ENCODE measurements at regions not wholly inside any gene's neighbourhood (a gene's known extent, or its start where the extent isn't known, plus 50 kb on each side); places are given as distances from the start of the nearest gene placed in this dataset.

DNA sequence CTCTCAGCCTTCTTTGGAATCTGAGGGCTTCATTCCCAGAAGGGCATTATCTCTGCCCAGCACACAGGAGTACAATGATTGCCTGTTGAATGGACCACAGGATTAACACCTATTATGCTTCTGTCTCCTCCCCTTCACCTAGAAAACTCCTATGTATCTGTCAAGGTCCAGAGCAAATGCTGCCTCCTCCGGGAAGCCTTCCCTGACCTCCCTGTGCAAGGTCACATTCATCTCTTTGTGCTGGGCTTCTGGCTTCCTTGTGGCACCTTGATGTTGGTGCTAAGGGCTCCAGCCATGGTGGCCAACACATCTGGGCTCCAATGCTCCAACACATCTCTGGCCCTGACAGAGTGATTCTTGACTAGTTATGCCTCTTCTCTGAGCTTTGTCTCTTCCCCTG is 49.9 kb upstream of the ATP2B2 start:
- intact Hi-C loops (cut with DNase I): no loop called here
- DNase-seq: peak in 2 of 42 donors; percentile 5 to 10

DNA sequence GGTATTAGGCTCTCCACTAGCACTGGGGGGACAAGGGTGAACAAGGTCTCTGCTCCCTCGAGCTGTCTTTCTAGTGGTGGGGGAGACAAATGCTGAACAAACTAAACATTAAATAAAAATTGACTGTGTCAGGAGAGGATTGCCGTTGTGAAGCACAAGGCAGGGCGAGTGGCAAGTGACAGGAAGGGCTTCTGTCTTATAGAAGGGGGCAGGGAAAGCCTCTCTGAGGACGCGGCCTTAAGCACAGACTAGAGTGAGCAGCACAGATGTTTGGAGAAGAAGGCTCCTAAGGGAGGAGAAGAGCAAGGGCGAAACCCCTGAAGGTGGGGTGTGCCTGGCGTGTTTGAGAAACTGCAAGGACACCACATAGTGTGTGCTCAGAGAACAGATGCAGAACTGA is 50.9 kb upstream of the ATP2B2 start:
- peak in 5 of 42 donors; percentile 2 to 16 (median 5) for DNase-seq
- intact Hi-C loops (cut with DNase I): no loop called here

DNA sequence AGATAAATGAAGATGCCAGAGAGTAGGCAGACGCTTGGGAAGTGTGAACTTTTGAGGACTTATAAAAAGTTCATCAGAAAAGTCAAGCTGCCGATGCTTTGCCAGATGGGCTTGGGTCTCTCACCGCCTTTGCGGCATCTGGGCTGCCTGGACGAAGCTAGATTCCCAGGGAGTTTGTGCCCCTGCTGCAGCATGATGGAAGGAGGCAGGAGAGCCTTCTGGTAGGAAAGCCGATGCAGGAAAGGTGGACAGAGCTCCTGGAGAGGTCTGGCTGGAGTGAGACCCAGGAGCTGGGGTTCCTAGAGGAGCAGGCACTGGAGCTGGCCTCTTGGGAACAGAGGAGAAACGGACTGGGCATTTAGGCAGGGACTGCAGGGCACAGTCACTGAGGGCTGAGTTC is 51.9 kb upstream of the ATP2B2 start:
- intact Hi-C loops (cut with DNase I): no loop called here
- DNase-seq: peak in 5 of 42 donors; percentile 2 to 32 (median 5)

DNA sequence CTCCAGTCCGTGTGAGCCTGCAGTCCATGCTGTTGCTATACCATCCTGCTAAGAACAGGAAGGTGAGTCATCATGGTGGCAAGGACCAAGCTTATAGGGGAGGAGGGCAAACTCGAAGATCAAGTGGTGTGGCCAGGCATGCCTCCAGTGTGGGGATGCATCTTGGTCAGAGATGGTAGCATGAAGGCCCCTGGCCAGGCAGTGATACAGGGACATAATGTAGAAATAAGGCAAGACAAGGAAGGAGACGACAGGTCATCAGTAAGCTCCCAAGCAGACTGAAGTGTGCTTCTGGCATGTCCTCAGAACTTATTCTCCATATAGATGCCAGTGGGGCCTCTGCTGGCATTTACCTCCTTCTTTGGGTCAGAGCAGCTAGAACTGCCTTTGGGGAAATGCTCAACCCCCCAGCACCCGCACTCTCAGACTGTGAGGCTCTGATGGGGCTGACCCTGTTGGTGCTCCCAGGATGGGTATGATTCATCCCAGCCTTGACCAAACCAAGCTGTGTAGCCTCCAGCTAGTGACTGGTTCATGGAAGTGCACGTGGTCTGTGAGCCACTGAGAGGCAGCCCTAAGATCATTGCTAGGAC is 52.5 kb upstream of the ATP2B2 start:
- peak in 5 of 42 donors; percentile 1 to 25 (median 11) for DNase-seq
- intact Hi-C loops (cut with DNase I): no loop called here

DNA sequence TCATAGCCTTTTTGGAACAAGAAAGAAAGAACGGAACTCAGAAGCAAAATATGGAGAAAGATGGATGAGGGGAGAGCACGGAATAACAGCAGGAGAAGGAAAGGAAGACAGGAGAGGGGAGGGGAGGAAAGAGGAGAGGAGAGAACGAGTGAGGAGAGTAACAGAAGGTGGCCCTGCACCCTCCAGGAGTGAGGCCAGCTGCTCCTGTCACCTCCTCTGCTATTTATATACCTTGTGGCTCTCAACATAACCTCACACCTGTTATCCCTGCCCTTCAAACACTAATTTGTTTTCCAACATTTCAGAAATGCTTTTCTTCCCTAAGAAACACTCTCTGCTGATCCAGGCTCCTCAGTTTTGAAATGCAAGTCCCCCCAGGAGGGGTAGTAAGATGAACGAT is 53.4 kb upstream of the ATP2B2 start:
- intact Hi-C loops (cut with DNase I): no loop called here
- DNase-seq: peak in 1 of 42 donors; percentile 4

DNA sequence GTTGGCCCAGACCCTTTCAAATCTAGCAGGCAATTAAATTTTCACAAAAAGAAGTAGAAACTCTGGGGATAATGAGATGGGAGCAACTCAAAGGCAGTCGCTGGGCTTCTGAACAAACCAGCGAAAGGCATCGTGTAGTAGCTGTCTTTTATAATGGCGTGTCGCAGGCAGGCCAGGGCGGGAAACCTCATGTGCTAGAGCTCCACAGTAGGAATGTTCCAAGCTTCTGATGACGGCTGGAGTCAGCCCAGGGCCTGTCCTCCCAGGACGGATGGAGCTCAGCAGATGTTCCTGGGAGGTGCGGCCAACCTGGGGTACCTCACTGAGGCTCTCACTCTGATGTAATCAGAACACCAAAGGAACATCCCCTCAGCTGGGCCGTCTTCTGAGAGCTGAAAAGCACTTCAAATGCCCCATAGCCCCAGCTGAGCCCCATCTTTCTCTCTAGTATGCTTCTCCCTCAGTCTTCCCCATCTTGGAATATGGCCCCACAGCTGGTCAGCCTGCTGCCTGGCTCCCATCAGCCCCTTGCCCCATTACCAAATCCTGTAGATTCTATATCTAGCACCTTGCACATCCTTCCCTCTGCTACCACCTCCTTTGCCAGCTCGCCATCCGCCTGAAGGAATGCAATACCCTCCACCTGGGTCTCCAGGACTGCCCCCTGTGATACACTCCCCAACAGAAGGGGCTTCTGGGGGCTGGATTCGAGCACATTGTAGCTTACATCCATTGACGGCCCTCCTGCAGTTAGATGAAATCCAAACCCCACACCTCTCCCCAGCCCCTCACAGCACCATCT is 54.9 kb upstream of the ATP2B2 start:
- intact Hi-C loops (cut with DNase I): no loop called here
- DNase-seq: peak in 6 of 42 donors; percentile 4 to 36 (median 9)

DNA sequence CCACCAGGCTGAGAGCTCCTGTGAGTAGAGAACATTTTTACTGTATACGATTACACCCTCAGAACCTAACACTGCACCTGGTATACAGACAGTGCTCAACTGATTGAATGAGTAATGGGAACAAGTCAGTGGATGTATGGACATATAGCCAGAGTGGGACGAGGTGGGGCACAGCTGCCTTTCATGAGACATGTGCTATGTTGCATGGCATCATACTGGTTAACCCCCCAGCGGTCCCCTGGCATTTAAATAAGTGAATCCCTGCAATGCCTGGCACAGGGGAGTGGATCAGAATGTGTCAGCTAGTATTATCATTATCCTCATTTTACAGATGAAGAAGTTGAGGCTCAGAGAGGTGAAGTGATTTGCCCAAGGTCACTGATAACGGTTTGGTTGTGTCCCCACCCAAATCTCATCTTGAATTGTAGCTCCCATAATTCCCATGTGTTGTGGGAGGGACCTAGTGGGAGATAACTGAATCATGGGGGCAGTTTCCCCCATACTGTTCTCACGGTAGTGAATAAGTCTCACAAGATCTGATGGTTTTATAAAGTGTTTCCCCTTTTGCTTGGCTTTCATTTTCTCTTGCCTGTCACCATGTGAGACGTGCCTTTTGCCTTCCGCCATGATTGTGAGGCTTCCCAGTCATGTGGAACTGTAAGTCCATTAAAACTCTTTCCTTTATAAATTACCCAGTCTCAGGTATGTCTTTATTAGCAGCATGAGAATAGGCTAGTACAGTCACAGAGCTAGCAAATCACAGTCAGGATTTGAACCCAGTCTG is 56.0 kb upstream of the ATP2B2 start:
- intact Hi-C loops (cut with DNase I): no loop called here

DNA sequence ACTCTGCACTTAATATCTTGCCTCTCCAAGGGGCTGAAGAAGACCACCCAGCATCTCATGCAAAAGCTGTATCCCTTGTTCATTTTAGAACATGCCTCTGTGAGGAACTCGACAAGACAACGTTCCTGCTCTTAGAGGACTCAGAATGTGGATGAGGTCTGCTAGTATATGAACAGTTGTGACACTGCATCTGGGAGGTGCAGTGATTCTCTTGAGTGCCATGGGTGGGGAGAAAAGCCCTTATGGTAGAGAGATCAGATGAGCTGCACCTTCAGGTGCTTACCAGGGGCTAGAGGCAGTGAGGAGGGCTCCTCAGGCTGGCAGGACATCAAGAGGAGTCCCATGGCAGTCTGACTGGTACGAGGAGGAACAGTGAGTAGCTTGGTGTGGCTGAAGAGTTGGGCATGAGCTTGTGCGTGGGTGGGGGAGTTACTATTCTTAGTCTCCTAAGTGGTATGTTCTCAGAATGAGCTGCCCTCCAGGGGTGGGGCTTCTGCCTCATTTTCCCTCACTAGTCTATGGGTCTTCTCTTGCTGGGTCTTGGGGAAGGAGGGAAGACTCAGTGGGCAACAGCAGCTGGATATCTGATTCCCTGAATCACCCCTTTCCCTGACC is 56.7 kb upstream of the ATP2B2 start:
- DNase-seq: peak in 5 of 42 donors; percentile 1 to 9 (median 6)
- intact Hi-C loops (cut with DNase I): no loop called here

More for the DNA sequence above, 56.0 kb upstream of the ATP2B2 start:
- peak in 4 of 42 donors; percentile 2 to 27 (median 4) for DNase-seq

DNA sequence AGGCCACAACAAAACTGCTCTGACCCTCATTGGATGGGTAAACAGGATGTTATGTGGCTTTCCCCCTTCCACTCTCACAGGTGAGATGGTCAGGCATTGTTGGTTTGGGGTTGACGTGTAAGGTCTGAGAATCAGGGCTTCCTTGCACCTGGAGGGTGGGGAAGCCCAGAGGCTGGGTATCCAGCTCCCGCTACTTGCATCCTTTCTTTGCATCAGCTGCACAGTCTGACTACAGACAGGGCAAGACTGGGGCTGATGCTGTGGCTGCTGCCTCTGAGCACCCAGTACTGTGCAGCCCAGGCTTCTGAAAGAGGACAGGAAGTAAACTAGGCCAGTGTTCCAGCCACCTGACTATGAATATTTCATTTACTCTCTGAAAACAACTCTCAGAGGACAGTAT is 58.0 kb upstream of the ATP2B2 start:
- intact Hi-C loops (cut with DNase I): no loop called here
- DNase-seq: peak in 1 of 42 donors; percentile 0

DNA sequence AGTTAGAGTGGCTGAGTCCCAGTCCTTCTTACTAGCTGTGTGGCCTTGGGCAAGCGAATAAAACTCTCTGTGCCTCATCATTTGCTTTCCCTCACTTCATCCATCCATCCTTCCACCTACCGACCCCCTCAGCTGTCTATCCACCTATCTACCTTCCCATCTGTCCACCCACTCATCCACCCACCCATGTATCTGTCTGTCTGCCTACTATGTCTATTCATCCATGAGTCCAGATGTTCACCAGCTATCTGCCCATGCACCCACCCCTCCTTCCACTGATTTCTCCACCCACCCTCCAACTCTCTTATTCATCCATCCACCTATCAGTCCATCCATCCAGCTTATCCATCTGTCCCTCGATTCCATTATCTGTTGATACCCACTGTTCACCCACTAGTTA is 60.4 kb upstream of the ATP2B2 start:
- no peak for DNase-seq
- intact Hi-C loops (cut with DNase I): no loop called here

DNA sequence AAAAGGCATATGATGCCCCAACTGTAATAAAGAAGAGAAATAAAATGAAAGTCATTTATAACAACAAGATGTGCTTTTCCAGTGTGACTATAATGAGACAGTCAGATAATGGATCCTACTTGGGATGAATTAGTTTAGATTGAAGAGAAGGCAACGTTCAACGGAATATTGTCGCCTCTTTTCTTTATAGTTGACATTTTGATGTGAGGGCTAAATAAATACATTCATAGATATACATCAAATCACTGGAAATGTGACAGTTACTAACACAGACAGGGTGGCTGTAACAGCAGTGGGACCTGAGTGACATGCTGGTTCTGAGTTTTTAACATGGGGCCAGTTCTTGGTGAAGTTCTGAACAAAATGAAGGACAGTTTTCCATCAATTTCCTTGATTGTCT is 61.1 kb upstream of the ATP2B2 start:
- DNase-seq: no peak
- intact Hi-C loops (cut with DNase I): no loop called here

DNA sequence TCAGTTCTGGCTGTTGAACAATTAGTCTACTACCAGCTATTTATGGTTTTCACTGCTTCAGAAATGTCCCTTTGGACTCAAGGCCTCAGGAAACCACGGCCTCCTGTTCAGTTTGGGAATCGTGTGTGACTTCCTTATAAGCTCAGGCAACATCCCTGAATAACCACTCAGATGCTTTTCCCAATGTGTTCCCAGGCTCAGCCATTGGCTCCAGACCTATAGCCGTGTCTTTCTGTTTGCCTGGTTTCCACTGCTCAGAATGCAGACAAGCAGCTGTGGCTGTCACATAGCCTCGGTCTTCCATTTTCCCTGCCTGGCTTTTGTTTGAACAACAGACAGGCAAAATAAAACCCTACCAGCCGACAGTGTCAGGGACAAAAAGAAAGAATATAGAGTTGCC is 63.2 kb upstream of the ATP2B2 start:
- no peak for DNase-seq
- intact Hi-C loops (cut with DNase I): no loop called here

DNA sequence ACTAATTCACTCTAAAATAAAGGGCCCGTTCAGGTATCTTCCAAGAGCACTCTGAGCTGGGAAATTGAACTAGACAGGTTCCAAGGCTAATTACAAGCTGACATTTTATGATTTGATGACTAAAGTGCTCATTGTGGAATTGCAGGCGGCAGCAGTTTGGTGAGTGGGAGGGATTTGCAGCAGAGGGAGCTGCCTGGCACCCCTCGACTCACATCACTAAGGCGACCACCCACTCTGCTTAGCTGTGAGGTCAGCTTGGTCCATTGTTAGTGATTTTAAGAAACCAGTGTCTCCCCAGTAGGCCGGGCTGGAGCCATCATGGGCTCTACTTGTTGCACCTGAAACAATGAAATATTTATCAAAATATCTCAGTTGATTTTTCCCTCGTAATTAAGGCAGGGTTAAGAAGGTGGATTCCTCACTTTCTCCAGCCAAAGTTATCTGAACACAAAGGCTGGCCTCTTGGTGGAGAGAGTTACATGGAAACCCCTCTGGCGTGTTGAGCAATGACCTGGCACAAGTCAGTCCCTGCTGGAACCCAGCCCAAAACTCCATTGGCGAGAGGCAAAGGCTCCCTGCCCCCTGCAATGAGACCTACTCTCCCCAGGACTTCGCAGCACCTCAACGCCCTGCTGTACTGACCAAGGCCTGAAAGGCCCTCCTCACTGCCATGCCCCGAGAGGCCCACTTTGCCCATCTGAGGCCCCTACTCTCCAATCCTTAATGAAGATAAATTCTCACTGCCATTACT is 65.0 kb upstream of the ATP2B2 start:
- DNase-seq: peak in 35 of 42 donors; percentile 18 to 80 (median 51)
- intact Hi-C loops (cut with DNase I): no loop called here

DNA sequence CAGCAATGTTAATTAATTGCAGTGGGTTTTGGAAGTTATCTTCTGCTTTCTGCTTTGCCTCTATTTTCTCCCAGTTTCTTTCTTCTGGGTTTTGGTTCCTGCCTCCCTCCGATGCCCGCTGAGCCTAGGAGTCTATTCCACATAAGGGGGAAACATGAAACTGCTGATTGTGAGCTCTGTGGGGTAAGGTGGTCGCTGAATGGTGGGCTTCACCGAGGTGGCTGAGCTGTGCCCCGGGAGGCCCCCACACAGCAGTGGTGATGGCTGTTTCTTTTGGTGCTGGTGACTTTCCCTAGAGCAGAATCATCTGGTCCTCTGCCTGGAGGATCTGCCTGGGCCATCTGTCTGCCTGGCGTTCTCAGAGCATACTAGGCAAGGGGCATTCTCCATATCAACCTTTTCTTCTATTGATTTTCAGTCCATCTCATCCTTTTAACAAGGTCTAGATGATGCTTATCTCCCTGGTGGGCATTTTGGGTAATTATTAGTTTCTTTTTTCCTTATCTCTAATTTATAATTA is 68.8 kb upstream of the ATP2B2 start:
- no peak for DNase-seq

DNA sequence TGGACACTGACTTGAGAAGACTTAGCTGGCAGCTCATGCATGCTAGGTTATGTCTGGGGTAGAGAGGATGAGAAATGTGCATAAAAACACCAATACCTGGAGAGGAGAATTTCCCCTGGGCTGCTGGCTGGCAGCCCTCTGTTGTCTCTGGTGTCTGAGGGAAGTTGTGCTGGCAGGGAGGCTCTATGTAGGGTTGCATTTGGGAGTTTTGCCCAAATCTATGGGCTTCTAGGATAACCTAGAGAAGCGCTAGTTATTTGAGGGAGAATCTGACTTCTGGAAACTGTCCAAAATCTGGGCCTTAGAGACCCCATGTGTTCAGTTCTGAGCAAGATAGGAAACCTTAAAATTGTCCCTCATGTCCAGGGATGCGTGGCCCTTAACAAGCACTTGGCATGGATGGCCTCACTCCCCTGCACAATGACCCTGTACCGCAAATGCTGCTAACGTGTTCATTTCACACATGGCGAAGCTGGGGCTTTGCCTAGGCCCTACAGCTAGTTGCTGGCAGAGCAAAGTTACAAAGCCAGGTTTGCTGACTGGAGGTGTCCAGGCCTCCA is 70.3 kb upstream of the ATP2B2 start:
- intact Hi-C loops (cut with DNase I): no loop called here

More for the DNA sequence above, 68.8 kb upstream of the ATP2B2 start:
- intact Hi-C loops (cut with DNase I): no loop called here

DNA sequence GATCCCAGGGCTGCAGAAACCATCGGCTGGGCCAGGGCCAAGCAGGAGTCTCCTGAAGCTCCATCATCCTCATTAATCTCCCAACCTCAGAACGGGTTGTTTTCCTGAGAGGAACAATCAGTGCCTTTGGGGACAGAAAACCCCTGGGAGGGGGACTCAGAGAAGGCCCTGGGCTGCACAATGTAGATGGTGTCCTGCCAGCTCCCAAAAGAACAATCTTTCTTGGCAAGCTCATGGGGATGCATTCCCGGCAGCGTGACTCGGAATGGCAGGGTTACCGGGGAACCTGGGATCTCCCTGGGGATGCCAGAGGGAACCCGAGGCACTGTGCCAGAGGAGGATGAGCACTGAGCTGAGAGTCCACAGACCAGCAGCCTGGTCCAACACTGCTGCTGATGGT is 72.1 kb upstream of the ATP2B2 start:
- intact Hi-C loops (cut with DNase I): no loop called here
- peak in 12 of 42 donors; percentile 13 to 67 (median 36) for DNase-seq

More for the DNA sequence above, 70.3 kb upstream of the ATP2B2 start:
- no peak for DNase-seq

DNA sequence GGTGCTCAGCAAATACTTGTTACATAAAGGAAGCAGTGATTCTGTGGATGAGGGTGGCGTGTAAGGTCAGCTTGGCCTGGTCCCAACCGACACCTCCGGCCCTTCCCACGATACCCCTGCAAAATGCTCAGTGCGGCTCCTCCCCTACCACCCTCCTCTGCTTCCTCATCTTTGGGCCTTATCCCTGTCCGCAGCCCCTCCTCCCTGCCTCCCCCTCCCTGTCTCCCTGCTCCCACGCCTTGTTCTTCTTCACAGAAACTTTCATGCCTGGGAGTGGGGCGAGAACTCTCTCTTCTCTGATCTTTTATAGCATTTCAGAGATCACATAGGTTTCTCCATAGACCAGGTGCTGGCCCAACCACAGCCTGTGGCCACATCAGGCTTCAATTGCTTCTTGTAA is 75.0 kb upstream of the ATP2B2 start:
- intact Hi-C loops (cut with DNase I): no loop called here
- peak in 36 of 42 donors; percentile 26 to 85 (median 55) for DNase-seq

DNA sequence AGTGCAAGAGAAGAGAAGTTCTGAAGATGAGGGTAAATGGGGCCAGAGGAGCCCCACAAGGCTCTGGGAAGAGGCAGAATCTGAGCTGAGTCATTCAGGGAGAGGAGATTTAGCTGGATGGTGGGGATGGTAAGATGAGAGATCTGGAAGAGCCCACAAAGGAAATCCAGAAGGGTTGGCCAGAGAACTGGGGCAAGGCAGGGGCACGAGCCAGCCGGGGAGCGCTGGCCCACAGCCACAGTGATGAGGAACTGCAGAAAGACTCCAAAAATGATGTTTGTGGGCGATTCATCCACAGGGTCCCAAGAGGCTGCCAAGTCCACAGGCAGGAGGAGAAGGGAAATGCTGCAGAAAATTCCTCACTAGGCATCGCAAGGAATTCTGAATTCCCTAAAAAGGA is 75.9 kb upstream of the ATP2B2 start:
- DNase-seq: peak in 5 of 42 donors; percentile 31 to 68 (median 34)
- intact Hi-C loops (cut with DNase I): no loop called here

Measured in head of caudate nucleus (tissue), 42 donors.